HG03095 (cell line): ENCODE measurements at regions not wholly inside any gene's neighbourhood (a gene's known extent, or its start where the extent isn't known, plus 50 kb on each side); places are given as distances from the start of the nearest gene placed in this dataset.

Experiments used
- ATAC-seq: cut with Tn5 transposase; IDR thresholded peaks from one replicate; pipeline ENCODE4 v1.9.1; 2021; ENCODE audit warnings: moderate library complexity; ENCODE audit not compliant: unreplicated experiment

DNA sequence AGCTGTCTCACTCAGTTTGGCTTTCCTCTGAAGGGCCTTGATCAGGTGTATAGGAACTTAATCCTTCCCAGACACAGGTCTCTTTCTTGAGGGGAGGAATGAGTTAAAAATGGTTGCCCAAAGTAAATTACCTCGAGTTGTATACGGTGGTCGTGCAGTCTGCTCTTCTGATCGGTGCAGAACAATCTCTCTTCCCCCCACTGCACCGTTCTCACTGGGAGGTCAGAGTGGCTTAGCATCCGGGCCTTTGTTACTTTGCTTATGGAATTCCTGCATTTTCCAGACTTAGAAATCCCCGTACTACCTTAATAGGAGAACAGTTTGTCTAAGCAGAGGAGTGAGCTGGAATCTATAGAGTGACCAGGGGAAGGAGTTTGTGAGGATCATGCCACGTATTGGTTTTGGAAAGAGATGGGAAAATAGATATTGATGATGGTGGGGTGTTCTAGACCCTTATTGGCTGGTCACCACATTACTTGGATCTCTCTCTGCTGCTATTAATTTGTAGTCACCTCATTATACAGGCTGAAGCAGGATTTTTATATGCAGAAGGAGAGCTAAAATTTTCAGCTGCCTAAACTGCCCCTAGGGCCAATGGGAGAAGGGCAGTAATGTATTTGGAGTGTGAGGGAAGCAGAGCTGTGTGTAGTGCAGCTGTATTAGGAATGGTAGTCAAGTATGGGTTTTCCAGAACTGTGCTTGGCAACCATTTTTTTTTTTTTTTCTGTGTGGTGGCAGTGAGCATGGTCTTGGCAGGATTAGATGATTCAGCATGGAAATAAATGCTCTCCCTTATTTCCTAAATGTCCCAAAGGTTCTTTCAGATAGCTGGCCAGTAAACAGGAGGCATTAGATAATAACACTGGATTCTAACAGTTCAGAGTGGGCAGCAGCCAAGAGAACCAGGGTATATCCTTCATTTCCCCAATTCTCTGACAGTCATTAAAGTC lies 81.5 kb downstream of the NDUFS5 start:
- ATAC-seq, result no peak

- no peak for ATAC-seq
These were observed 83.5 kb downstream of the NDUFS5 start for GRCh38 chr1:39109644-39110043.

DNA sequence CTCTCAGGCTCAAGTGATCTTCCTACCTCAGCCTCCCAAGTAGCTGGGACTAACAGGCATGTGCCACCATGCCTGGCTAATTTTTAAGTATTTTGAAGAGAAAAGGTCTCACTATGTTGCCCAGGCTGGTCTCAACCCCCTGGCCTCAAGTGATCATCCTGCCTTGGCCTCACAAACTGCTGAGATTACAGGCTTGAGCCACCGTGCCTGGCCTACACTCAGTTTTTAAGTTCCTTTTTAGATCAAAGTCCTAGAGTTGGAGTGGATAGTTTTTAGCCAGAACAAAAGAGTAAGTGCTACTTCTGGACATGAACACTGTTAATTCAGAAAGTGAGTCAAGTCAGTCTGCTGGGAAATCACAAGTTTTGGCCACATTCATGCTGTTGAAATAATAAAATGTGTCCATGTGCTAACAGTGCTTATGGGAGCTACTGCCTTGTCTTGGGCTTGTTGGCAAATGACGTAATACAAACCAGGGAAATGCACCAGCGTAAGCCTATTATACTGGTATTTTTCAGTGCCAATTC lies 84.2 kb downstream of the NDUFS5 start:
- ATAC-seq, result no peak

GRCh38 chr1:39110882-39111281 lies 84.7 kb downstream of the NDUFS5 start:
- no peak for ATAC-seq

DNA sequence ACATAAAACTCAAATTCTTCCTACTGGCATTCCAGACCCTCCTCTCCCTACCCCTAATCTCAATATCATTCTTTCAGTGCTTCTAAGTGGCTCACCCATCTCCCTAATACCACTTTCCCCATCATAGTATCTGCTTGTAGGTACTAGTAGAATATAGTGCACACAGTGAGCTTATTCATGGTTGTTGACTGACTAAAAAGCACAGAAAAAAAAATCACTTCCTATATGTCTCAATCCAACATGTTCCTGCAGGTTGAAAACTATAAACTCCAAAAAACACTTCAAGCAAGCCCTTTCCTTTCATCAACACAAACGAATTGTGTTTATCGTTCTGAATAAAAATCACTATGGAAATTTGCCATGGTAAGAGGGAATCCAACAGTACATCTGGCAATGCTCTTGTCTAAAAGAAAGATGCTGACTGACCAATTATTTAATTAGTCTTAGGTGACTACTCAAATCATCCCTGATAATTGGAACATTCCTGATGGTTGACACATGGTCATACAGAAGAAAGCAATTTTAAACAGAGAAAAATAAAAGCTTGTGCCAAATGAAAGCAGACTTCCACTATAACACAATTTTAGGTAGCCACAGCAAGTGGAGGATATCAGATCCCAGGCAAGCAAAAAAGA lies 87.1 kb downstream of the NDUFS5 start:
- no peak for ATAC-seq

GRCh38 chr1:39115271-39116110 lies 89.0 kb upstream of the MACF1 start:
- no peak for ATAC-seq

DNA sequence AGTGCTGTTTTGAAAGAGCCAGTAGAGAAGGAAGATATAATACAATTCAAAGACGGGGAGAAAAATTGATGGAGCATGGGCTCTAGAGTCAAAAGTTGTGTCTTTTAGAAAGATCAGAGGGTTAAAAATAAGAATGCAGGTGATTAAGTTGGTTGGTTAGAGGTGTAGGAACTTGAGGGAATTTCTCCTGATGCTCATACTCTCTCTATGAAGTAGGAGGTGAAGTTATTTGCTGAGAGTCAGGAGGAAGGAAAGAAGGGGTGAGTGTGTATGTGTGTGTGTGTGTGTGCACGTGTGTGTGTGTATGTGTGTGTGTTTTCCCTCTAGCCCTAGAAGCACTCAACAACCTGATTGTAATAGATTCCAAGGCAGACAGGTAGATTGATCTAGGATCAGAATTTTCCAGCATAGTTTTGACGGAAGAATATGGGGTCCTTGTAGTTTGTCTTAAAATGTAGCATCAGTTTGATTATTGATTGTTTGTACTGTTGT lies 88.3 kb upstream of the MACF1 start:
- no peak for ATAC-seq

- ATAC-seq, result no peak
These were observed 87.4 kb upstream of the MACF1 start for GRCh38 chr1:39116860-39117728.

DNA sequence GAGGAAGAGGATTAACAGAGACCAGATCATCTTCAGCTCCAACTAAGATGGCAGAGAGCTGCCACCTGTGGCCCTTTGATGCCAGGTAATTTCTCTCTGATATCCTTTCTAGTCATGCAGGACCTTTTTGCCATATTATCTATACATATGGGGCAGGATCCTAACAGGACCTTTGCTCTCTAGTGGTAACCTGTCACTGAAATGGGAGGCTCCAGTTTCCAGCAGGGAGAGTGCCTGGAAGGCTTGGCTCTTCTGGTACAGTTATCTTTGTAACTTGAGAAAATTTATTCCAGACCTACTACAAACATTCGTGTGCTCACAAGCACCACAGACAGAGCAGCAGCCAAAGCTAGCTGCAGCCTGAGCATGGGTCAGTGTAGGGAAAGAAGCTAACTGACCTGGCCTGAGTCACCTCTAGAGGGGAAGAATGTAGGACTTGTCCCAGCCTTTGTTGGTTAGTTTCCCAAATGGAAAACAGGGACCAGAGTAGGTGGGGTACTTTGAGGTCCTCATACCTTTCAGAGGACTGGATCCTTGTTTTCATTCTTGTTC lies 86.5 kb upstream of the MACF1 start:
- no peak for ATAC-seq

GRCh38 chr1:39122056-39122455 lies 82.4 kb upstream of the MACF1 start:
- no peak for ATAC-seq

- no peak for ATAC-seq
These were observed 80.2 kb upstream of the MACF1 start for GRCh38 chr1:39124282-39124681.

DNA sequence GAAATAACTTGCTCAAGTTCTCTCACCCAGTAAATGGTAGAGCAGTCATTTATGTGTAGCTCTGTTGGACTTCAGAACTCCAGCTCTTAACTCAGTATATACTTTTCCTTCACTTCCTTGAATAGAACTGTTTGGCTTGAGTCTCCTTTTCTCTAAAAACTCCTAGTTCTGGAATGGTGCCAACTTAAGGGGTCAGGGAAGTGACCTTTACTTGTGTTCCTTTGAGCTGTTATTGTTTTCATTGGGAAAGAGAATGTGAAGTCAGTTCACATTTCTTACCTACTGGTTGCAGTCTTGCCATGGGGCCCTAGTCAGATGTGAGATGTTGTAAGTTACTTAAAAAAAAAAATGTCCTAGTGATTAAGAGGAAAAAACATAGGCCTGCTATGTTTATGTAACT lies 77.0 kb upstream of the MACF1 start:
- ATAC-seq, result no peak

DNA sequence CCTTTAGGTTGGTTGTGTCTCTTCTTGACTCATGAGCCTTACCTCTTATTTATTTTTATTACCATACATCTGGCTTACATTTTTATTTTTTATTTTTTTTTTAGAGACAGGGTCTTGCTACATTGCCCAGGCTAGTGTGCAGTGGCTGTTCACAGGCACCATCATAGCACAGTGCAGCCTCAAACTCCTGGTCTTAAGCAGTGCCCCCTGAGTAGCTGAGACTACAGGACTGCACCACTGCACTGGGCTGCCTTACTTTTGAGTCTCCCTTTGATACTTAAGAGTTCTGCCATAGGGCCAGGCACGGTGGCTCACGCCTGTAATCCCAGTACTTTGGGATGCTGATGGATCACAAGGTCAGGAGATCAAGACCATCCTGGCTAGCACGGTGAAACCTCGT lies 76.4 kb upstream of the MACF1 start:
- no peak for ATAC-seq

DNA sequence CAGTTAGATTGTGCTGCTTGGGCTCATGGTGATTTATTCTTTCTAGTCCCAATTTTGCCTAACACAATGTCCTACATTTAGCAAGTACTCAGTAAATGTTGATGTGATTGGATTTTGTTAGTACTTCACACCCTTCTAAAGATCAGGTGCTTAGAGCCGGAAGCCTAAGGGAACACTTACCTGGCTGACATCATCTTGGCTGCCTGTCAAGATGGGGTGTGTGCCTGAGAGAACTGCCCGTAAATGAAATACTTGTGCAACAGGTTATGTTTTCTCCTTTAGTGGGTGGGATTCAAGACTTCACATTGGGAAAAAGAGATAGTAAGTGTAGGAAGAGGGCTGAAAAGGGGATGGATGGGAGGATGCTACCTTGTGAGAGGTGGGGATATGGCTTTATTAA lies 75.5 kb upstream of the MACF1 start:
- no peak for ATAC-seq

DNA sequence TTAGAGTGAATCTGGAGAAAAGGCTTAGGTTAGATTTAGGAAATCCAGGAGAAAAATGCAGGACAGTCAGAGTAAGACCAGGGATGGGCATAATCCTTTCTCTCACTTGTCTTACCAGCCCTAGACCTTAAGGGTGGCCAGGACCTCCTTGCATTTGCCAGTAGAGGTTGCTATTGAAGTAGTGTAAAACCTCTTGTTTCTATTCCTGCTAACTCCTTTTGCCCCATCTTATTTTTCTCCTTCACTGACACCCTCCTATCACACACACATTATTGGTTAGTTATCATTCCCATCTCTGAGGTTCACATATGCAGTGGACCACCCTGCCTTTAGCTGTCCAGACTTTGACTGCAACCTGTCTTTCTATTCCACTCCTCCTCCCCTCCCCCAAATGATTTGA lies 75.0 kb upstream of the MACF1 start:
- ATAC-seq, result no peak

DNA sequence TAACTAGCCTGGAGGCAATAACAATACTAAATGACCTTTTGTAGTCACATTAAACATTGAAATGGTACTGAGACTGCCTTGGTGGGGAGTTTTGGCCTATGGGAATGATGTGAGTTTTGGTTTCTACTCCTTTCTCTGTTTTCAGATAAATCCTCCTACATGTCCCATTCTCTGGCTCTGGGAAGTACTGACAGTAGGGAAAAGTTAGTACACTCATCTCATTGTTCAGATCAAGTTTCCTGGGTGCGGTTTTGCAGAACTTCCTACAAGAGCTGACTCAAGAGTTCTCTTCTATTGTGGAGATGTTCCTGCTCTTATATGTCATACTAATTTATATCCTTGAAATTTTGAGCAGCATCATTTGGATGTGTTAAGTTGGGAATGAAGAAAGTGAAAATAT lies 74.2 kb upstream of the MACF1 start:
- no peak for ATAC-seq

DNA sequence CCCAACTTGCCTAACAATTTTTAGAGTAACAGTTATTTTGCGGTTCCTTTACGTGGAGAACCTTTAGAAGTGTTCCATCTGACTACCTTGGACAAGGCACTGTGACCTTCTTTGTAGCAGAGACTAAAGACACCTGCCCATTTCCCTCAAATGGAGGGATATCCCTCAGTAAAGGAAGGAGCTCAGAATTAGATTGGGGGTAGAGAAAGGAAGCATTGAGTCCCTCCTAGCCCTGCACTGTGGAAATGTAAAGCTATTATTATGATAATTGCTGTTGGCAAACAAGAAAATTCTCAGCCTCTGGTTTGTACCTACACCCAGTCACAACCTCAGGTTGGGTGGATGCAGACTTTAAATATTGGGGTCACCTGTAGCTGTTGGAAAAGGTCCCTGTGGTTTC lies 72.6 kb upstream of the MACF1 start:
- no peak for ATAC-seq

GRCh38 chr1:39132505-39133339 lies 71.8 kb upstream of the MACF1 start:
- ATAC-seq, result no peak

GRCh38 chr1:39133340-39133684 lies 71.2 kb upstream of the MACF1 start:
- no peak for ATAC-seq
